Adrenal gland (tissue), 9 donors: ENCODE measurements at regions not wholly inside any gene's neighbourhood (a gene's known extent, or its start where the extent isn't known, plus 50 kb on each side); places are given as distances from the start of the nearest gene placed in this dataset.
A peak's percentile ranks its signal among the peaks of the same experiment; 100 is the strongest.

Experiments used
- DNase-seq, 7 donors: peaks; one replicate each; pipeline ENCODE4 v3.0.0-alpha.2; 2019 to 2020
- H3K27ac ChIP-seq, 5 donors: fragments of 200-600 bp; sonication (generic) in 4 of 5; 1 replicate in 3 of 5; 2 replicates in 2 of 5; pipeline versions ENCODE4 v1.5.1 to v1.8.0; 2016 to 2020; ENCODE audit warnings: mild to moderate bottlenecking in 1 of 5
- H3K27me3 ChIP-seq: fragments of 200-600 bp; 2 replicates; pipeline ENCODE4 v1.8.0; 2021
- H3K36me3 ChIP-seq, 2 donors: fragments of 200-600 bp; replicated peaks in 1 of 2; 1 replicate in 1 of 2; 2 replicates in 1 of 2; pipeline versions ENCODE4 v1.5.1 to v1.8.0; 2018 to 2022
- H3K4me1 ChIP-seq, 2 donors: fragments of 200-600 bp; replicated peaks in 1 of 2; 1 replicate in 1 of 2; 2 replicates in 1 of 2; pipeline versions ENCODE4 v1.5.1 to v1.8.0; 2018 to 2021
- H3K4me3 ChIP-seq, 4 donors: fragments of 200-600 bp; sonication (generic) in 3 of 4; one replicate each; pipeline ENCODE4 v1.5.1; 2016 to 2018
- H3K9me3 ChIP-seq, 3 donors: fragments of 200-600 bp; sonication (generic) in 1 of 3; replicated peaks in 1 of 3; 1 replicate in 2 of 3; 2 replicates in 1 of 3; pipeline versions ENCODE4 v1.5.1 to v1.8.0; 2016 to 2021
- POLR2A ChIP-seq, 2 donors: fragments of 450-650 bp; IDR thresholded peaks; one replicate each; pipeline ENCODE4 v1.6.1; 2017; ENCODE audit warnings: antibody characterized with exemption in 2 of 2, mild to moderate bottlenecking in 2 of 2, moderate library complexity in 1 of 2
- WGBS, 4 donors: extraction: QIAGEN DNeasy Blood & Tissue Kit in 2 of 4; methylation state at CpG; one replicate each; pipeline versions ENCODE4 v1.1.5 to v1.1.7; 2013 to 2017; 5-methylcytosine and 5-hydroxymethylcytosine counted together
- intact Hi-C, 2 donors: fragments of 100-400 bp; cut with DNase I; formaldehyde crosslinking; loops; one replicate each; pipeline versions ENCODE4 v1.14.1 to v1.15.0; 2022 to 2023
- TF ChIP-seq, protein P1 (sequence below), 6 experiments: fragments of 450-650 bp in 4 of 6; fragments of 200-600 bp in 2 of 6; sonication (generic) in 1 of 6; IDR thresholded peaks; 1 replicate in 5 of 6; 2 replicates in 1 of 6; pipeline versions ENCODE4 v1.5.1 to v1.8.0; 2016 to 2021; ENCODE audit warnings: antibody characterized with exemption in 6 of 6, mild to moderate bottlenecking in 2 of 6, moderate library complexity in 1 of 6
- donor health status: healthy with polysubstance abuse.
- donor health status: Bipolar disorder and iron deficiency.
- donor health status: DM: yes; HTN: yes; CAD: no.
- donor health status: DM: no; HTN: no; CAD: no.
- donor health status: DM: no; HTN: no; CAD: no.

DNA sequence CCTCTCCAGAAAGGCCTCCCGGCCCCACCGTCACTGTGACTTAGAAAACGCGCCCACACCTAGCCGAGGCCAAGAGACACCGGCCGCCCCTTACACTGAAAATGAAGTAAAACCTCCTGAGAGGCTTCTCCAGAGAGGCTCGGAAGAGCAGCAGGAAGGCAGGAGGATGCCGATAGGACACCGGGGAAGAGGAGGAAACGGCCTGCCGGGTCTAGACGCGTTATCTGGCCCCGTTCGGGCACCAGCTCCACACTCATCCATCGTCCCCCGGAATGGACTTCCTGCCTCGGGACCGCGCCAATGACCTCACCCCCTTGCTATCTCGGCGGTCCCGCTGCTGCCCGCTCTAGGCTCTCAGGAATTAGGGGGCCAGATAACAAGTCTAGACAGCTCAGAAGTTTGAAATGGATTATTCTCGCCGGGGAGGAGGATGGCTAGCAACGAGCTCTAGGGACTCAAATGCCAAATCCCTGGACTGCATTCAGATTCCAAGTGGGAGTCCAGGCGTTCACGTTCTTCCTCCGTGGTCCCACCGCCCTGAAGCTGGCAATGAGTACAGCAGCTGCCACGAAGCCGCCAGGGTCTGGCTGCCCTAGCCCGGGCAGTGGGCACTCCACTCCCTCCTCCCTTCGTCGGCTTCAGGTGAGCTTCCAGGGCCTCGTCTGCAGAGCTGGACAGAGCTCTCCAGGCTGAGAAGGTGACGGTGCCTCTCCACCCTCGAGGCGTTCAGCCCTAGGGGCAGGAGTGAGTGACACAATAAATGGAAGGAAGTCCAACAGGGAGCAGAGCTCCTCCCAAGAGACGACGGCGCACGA, 350.9 kb downstream of the FOXL1 start:
- Histone ChIP-seq H3K4me3 (no peak overlapping the region), H3K36me3 (no peaks in the 10 kb centered on the region), H3K27me3 (peaks cover 35% of the 10 kb centered on the region), H3K9me3 (no peaks in the 10 kb centered on the region), H3K27ac (peak overlapping the region in 1 of 5 donors; percentile 40), H3K4me1 (no peaks in the 10 kb centered on the region)
- TF ChIP-seq, protein P1, sequence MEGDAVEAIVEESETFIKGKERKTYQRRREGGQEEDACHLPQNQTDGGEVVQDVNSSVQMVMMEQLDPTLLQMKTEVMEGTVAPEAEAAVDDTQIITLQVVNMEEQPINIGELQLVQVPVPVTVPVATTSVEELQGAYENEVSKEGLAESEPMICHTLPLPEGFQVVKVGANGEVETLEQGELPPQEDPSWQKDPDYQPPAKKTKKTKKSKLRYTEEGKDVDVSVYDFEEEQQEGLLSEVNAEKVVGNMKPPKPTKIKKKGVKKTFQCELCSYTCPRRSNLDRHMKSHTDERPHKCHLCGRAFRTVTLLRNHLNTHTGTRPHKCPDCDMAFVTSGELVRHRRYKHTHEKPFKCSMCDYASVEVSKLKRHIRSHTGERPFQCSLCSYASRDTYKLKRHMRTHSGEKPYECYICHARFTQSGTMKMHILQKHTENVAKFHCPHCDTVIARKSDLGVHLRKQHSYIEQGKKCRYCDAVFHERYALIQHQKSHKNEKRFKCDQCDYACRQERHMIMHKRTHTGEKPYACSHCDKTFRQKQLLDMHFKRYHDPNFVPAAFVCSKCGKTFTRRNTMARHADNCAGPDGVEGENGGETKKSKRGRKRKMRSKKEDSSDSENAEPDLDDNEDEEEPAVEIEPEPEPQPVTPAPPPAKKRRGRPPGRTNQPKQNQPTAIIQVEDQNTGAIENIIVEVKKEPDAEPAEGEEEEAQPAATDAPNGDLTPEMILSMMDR (IDR thresholded peaks at IDR 0.05): no peak
- no peak for TF ChIP-seq POLR2A (IDR thresholded peaks at IDR 0.05)
- 26 to 41% (median 28%) methylated on average over 34 to 45 of the region's 45 CpGs for WGBS, 4 donors
- DNase-seq: peak in 5 of 7 donors; percentile 29 to 65 (median 41)
- intact Hi-C loops: no loop called here

DNA sequence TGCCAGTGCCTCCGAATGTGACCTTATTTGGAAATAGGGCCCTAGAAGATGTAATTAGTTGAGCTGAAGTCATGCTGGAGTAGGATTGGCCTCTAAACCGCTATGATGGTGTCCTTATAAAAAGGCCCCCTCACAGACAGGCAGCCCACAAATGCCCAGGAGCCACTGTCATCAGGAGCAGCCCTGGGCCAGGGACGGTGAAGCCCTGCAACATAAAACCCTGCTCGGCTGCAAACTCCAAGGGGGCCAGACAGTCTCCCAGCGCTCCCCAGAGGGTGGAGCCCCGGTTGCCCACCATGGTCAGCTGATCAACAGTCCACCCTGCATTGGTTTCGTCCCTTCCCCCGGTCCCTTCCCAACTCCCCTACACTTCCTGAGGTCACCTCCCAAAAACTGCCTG, 351.7 kb downstream of the FOXL1 start:
- TF ChIP-seq, protein P1 (IDR thresholded peaks at IDR 0.05): no peak
- TF ChIP-seq POLR2A (IDR thresholded peaks at IDR 0.05): no peak
- Histone ChIP-seq H3K36me3 (no peaks in the 10 kb centered on the region), H3K27ac (no peak overlapping the region), H3K4me1 (no peaks in the 10 kb centered on the region), H3K9me3 (no peaks in the 10 kb centered on the region), H3K27me3 (peaks cover 35% of the 10 kb centered on the region), H3K4me3 (no peak overlapping the region)
- no peak for DNase-seq
- intact Hi-C loops: no loop called here
- 57 to 74% (median 62%) methylated on average over 4 to 8 of the region's 8 CpGs for WGBS, 4 donors

DNA sequence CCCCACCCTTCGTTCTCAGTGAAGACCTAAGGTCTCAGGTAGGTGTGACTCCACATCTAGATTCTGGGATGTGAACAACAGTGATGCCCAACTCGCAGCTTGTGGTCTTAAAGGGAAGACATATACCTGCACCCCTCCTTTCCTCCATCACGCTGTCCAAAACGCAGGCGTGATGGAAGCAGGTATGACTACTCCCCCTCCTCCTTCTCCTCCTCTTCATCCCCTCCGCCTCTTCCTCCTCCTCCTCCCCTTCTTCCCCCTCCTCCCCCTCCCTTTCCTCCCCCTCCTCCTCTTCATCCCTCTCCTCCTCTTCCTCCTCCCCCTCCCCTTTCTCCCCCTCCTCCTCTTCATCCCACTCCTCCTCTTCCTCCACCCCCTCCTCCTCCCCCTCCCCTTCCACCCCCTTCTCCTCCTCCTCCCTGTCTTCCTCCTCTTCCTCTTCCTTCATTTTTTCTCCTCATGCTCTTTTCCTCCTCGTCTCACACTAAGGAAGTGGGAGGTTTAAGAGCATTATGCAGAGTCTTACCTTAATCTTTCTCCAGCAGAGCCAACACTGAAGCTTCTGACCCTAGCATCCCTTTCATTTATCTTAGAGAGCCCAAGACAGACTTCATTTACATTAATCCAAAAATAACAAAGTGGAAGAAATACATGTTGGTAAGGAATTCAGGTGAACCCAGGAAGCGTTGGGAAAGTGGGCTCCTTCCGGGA, 352.5 kb downstream of the FOXL1 start:
- intact Hi-C loops: no loop called here
- no peaks in the 10 kb centered on the region for H3K9me3 ChIP-seq
- 63 to 74% (median 68%) methylated on average over 9 of the region's 9 CpGs for WGBS, 4 donors
- no peak overlapping the region for H3K4me3 ChIP-seq
- no peaks in the 10 kb centered on the region for H3K36me3 ChIP-seq
- TF ChIP-seq, protein P1 (IDR thresholded peaks at IDR 0.05): no peak
- no peak for TF ChIP-seq POLR2A (IDR thresholded peaks at IDR 0.05)
- H3K4me1 ChIP-seq: no peaks in the 10 kb centered on the region
- peaks cover 34% of the 10 kb centered on the region for H3K27me3 ChIP-seq
- no peak for DNase-seq
- H3K27ac ChIP-seq: peak overlapping the region in 1 of 5 donors; percentile 64

DNA sequence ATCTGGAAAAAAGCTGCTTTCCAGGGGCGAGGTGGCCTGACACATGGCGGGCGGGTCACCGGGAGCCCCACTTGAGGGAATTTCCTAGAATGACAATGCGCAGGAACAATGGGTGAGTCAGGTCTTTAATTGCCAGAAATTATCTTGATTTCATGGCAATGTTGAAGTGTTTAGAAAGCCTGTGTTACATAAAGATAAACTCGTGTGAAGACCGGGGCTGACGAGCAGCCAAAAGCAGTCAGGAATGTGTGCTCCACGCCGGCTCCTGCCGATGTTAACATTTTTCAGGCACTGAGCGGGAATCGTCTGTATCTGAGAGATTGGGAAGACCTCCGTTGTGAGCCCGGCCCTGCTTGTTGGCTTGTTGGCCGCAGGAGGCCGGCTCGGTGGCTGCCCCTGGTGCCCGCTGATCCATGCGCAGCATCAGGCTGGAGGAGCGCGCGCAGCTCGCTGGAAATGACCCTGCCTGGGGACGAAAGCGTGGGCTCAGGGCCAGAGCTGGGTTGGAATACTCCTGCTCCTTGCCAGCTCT, 353.1 kb downstream of the FOXL1 start:
- Histone ChIP-seq H3K4me3 (no peak overlapping the region), H3K27ac (peak overlapping the region in 1 of 5 donors; percentile 64), H3K36me3 (no peaks in the 10 kb centered on the region), H3K4me1 (no peaks in the 10 kb centered on the region), H3K27me3 (peaks cover 29% of the 10 kb centered on the region), H3K9me3 (no peaks in the 10 kb centered on the region)
- WGBS, 4 donors: 41 to 60% (median 52%) methylated on average over 26 of the region's 26 CpGs
- peak in 6 of 7 donors; percentile 19 to 71 (median 40) for DNase-seq
- intact Hi-C loops: no loop called here
- TF ChIP-seq, protein P1 (IDR thresholded peaks at IDR 0.05): no peak
- TF ChIP-seq POLR2A (IDR thresholded peaks at IDR 0.05): no peak
